ENCODE measurements at regions not wholly inside any gene's neighbourhood (a gene's known extent, or its start where the extent isn't known, plus 50 kb on each side); places are given as distances from the start of the nearest gene placed in this dataset.

DNA sequence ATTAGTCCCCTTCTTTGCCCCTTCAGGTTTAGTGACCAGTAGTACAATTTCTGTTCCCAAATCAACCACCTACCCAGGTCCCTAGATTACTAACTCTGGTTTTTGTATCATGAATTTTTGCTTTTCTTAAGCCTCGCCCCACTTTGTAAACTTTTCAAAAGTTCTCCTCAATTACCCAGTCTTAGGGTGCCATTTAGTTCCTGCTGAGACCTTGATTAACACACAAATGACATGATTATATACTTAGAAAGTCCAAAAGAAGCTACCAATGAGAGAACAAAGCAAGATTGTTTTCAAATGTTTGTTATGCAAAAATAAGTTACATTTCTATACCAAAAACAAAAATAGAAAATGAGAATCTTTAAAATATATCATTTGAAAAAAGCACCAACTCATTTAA is 594.4 kb downstream of the SQOR start:
- no peak for DNase-seq (ENCODE audit: low read depth, low spot score)
- no peak for TF ChIP-seq CTCF (IDR thresholded peaks at IDR 0.05; ENCODE audit: low read depth, low read length)
- in situ Hi-C loops (cut with HindIII; ENCODE audit: low sequenced_read_pairs) = no loop called here
- no peak overlapping the region for H3K4me3 ChIP-seq (ENCODE audit: low read depth, low read length)

DNA sequence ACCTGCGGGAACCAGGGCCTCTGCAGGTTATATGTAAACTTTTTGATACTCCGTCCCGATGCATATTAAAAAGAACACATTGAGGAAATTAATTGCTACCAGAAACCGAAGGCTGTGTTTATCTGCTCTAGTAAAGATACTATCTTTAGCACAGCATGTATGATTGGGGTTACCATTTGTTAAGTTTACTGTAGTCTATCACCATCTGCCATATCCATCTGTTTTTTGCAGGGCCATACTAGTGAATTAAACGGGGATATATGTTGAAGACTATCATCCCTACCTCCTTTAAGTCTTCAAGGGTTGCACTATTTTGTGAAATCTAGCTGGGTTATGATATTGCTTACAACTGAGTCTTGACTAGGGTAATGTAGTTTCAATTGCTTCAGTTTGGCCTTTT is 597.0 kb downstream of the SQOR start:
- no peak overlapping the region for H3K4me3 ChIP-seq (ENCODE audit: low read depth, low read length)
- DNase-seq (ENCODE audit: low read depth, low spot score) = no peak
- in situ Hi-C loops (cut with HindIII; ENCODE audit: low sequenced_read_pairs) = no loop called here
- TF ChIP-seq CTCF (IDR thresholded peaks at IDR 0.05; ENCODE audit: low read depth, low read length) = no peak

DNA sequence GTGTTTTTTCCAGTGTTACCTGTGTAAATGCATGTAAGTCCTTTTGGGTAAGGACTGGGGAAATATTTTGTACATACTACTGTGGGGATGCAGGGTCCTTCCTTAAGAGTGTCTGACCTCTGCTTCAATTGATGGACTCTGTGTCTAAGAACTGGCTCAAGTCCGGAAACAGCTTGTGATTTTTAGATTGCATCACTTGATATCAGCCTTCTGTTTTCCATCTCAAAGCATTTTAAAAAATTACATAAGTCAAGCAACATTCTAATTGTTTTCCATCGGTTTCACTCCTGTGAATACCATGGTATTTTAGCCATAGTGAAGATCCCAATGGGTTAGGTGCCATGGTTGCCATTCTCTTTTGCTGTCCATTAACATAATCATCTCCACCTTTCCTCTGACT is 597.6 kb downstream of the SQOR start:
- no peak for TF ChIP-seq CTCF (IDR thresholded peaks at IDR 0.05; ENCODE audit: low read depth, low read length)
- in situ Hi-C loops (cut with HindIII; ENCODE audit: low sequenced_read_pairs) = no loop called here
- no peak for DNase-seq (ENCODE audit: low read depth, low spot score)
- no peak overlapping the region for H3K4me3 ChIP-seq (ENCODE audit: low read depth, low read length)

DNA sequence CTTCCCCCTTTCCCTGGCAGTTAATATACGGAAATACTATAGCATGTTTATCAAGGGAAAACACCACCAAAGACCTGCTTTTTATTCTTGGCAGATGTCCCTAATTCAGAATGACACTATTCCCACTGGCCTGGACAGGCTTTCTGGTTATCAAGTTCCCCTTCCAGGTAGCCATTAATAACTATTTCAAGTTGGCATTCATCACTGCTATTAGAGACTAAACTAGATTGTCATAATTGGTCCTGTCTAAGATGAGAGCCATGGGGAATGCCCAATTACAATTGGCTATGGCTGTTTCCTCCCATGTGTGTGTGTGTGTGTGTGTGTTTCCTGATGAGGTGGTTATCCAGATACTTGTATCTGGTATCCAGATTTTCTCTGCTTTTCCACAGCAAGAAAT is 608.1 kb downstream of the SQOR start:
- no peak for DNase-seq (ENCODE audit: low read depth, low spot score)
- no peak overlapping the region for H3K4me3 ChIP-seq (ENCODE audit: low read depth, low read length)
- in situ Hi-C loops (cut with HindIII; ENCODE audit: low sequenced_read_pairs) = no loop called here
- TF ChIP-seq CTCF (IDR thresholded peaks at IDR 0.05; ENCODE audit: low read depth, low read length) = no peak

DNA sequence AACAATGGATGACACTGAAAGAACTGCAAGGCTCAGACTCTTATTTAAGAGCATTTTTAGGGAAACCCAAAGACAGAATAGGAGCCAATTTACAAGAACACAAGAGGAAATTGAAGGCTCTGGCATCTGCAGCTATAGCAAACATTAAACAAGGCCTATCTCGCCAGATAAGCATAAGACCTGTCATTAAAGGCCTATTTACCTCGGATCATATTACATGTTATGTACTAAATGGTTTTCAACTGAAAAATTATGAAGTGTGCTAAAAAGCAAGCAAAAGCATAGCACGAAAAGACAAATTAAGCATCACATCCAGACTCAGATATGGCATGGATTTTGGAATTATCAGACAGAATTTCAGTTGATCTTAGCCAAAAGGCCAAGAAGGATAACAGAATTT is 617.1 kb downstream of the SQOR start:
- H3K4me3 ChIP-seq (ENCODE audit: low read depth, low read length) = no peak overlapping the region

DNA sequence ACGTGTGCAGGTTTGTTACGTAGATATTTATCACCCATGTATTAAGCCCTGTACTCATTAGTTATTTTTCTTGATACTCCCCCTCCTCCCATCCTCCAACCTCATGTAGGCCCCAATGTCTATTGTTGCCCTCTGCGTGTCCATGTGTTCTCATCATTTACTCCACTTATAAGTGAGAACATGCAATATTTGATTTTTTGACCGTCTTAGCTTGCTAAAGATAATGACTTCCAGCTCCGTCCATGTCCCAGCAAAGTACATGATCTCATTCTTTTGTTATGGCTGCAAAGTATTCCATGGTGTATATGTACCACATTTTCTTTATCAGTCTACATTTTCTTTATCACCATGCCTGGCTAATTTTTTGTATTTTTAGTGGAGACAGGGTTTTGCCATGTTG is 623.2 kb downstream of the SQOR start:
- H3K4me3 ChIP-seq (ENCODE audit: low read depth, low read length) = no peak overlapping the region
- no peak for DNase-seq (ENCODE audit: low read depth, low spot score)
- TF ChIP-seq CTCF (IDR thresholded peaks at IDR 0.05; ENCODE audit: low read depth, low read length) = no peak
- in situ Hi-C loops (cut with HindIII; ENCODE audit: low sequenced_read_pairs) = no loop called here

More for the DNA sequence above, 617.1 kb downstream of the SQOR start:
- DNase-seq (ENCODE audit: low read depth, low spot score) = no peak
- no peak for TF ChIP-seq CTCF (IDR thresholded peaks at IDR 0.05; ENCODE audit: low read depth, low read length)
- in situ Hi-C loops (cut with HindIII; ENCODE audit: low sequenced_read_pairs) = no loop called here

- H3K4me3 ChIP-seq (ENCODE audit: low read depth, low read length) = no peak overlapping the region
- DNase-seq (ENCODE audit: low read depth, low spot score) = no peak
- TF ChIP-seq CTCF (IDR thresholded peaks at IDR 0.05; ENCODE audit: low read depth, low read length) = no peak
- in situ Hi-C loops (cut with HindIII; ENCODE audit: low sequenced_read_pairs) = no loop called here
Observed at GRCh38 chr15:46260937-46261336, 626.1 kb downstream of the SQOR start.
